GM12873 (cell line): ENCODE measurements at regions not wholly inside any gene's neighbourhood (a gene's known extent, or its start where the extent isn't known, plus 50 kb on each side); places are given as distances from the start of the nearest gene placed in this dataset.

ENCODE experiments used
- CTCF ChIP-seq: IDR thresholded peaks from 2 replicates; pipeline ENCODE4 v1.5.1; 2012; ENCODE audit warnings: low read depth, mild to moderate bottlenecking, moderate library complexity, low read length, control low read depth; ENCODE audit not compliant: insufficient read depth; ENCODE audit errors: missing control alignments

DNA sequence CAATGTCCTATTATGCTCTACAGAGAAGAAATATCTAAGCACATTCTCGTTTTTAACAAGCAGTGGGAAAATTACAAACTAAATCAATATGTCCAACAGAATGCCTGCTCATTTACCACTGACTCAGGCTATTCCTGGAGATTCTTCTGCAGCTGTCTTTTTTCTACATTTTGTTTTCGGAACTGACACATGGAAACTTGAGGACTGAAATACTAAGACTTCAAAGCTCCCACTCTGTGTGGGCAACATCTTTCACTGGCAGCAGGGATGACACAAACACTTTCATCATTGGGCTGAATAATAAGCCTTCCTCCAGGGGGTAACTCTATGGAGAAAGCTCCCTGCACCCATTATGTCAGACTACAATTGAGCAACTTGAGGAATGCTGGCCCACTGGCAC, 175.5 kb upstream of the NCAM2 start:
- no peak for TF ChIP-seq CTCF

- no peak for TF ChIP-seq CTCF
Measured at GRCh38 chr21:20852866-20853265, 145.3 kb upstream of the NCAM2 start.

DNA sequence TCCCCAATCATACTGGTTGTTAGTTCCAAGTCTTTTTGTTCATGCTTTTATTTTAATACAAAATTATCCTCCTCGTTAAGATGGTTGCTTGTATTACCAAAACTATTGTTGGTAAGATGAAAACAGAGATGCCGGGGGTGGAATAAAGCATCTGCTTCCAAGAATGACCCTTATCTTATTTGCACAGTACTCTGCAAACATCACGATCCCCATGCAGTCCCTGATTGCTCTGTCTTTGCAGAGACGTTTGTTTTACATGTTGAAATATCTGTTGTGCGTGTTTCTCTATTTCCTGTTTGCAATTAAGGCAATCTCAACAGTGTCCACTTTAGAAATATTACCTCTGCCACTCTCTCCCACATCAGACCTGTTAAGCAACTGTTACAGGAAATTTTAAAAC, 141.3 kb upstream of the NCAM2 start:
- no peak for TF ChIP-seq CTCF

DNA sequence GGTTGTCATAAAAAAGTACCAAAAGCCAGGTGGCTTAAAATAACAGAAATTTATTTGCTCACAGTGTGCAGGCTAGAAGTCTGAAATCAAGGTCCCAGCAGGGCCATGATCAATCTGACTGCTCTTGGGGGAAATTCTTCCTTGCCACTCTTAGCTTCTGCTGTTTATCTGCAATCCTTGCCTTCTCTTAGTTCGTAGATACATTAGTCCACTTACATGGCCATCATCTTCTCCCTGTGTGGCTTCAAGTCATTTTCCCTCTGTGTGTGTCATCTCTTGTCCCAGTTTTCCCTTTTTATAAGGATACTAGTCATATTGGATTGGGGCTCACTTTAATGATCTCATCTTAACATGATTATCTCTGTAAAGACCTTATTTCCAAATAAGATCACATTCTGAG, 124.0 kb upstream of the NCAM2 start:
- no peak for TF ChIP-seq CTCF

- TF ChIP-seq CTCF = no peak
Measured at GRCh38 chr21:20875742-20876141, 122.5 kb upstream of the NCAM2 start.

GRCh38 chr21:20877976-20878375, 120.2 kb upstream of the NCAM2 start:
- TF ChIP-seq CTCF = no peak

DNA sequence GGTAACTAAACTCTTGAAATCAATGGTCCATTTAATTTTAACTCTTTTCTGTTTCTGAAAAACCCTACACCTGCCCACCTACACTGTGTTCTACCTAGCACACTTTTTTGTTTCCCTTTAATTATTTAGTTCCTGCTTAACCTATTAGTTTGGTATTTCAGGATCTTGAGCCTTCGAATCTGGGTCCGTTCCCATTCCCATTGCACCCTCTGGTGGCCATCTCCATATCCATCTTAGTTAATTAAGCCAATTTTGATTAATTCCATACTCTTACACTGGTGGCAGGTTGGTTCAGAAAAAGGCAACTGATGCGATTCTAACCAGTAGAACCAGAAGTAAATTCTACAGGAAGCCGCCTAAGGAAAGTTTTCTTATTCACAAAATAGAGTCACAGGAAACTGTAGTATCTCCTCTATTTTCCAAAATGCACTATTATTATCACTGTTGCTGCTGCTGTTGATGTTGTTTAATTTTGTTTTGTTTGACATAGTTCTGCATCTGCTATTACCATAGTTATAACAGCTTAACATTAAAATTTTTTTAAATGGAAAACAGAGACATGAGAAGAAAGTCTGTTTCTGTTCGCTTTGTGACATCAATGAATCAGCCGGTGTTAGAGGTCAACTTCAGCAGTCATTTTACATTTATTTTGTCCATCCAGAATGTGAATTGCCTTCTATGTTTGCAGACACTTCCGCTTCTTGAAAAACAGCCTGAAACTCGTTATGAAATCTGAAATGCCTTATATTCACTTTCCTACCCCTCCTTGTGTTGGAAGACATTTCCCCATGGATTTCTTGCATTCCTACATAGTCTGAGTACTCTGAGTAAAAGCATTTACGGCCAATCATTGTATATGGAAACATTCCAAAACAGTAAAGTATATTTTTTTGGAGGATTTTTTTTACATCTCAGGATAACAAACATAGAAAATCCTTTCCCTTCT, 115.5 kb upstream of the NCAM2 start:
- peak; percentile 22 for TF ChIP-seq CTCF
